CD4-positive, alpha-beta T cell treated with Interleukin-15 for 1 hour (primary cell): ENCODE measurements at regions not wholly inside any gene's neighbourhood (a gene's known extent, or its start where the extent isn't known, plus 50 kb on each side); places are given as distances from the start of the nearest gene placed in this dataset.

Source experiments
- DNase-seq: peaks from one replicate; pipeline ENCODE4 v3.0.0-alpha.2; 2020

DNA sequence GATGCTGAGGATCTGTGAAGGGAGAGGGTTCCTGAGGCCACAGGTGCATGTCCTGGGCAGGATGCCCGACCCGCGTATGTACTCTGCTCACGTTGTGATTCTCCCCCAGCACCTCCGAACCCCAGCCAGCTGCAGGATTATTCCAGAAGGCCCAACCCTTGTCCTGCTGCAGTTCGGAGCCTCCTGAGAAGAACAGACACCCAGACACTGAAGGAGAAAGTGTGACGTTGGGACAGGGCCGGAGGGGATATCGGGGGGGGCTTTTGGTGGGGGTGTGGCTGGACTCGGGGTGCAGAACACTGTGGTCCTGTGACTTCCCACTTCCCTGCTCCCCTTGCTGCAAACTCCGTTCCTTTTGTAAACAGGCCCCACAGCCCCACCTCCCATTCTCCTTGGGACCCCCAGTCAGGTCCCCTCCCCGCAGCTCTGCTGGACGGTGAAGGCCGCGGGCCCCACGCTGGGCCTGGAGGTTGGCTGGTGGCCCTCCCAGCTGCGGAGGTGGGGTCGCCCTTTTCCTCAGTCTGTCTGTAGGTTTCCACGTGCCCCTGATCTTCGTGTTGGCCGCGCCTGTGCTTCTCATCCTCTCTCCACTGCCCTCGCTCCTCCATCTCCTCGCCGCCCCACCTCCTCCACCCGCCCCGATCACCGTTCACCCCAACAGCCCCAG lies 83.0 kb upstream of the ADRA2C start:
- peak; percentile 7 for DNase-seq

DNA sequence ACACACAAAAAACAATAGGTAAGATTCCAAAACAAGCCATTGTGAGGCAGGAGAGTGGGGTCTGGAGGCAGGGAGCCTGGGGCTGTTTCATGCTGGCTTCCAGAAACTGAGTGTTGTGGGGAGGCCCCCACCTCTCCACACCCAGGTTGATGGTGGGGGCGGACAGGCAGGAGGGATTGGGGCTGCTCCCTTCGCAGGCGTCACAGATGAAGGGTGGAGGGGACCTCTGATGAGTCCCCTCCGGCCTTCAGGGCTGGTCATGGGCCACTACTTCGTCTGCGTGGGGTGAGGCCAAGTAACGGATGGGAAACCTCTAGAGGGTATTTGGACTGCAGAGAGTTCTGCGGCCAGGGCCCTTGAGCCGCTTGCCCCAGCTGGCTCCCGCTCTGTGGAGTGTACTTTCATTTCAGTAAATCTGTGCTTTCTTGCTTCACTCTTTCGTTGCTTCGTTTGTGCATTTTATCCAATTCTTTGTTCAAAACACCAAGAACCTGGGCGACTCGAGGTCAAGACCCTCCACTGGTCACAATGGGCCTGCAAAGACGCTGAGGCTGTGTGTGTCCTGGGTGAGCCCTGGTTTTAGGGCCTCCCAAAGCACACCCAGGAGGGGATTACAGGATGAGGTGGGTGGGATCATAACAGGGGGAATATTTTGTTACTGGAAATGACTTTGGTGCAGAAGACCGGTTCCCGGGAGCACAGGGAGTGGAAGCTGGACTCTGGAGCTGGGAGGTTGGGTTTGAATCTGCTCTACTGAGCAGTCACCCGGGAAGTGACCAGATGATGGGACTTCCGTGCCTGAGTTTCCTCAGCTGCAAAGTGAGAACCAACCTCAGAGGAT lies 83.7 kb upstream of the ADRA2C start:
- DNase-seq, result peak; percentile 3

DNA sequence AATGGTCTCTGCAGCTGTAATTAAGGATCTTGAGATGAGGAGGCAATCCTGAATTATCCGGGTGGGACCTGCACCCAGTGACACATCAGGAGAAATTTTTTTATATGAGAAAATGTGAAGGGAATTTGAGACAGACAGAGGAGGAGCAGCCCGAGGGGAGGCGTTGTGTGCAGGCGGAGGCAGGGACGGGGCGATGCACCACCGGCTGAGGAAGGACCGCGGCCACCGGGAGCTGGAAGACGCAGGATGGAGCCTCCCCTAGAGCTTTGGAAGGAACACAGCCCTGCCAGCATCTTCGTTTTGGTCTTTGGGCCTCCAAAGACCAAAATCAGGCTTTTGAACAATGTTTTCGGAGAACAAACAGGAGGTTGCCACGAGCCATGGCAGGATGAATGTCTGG lies 85.0 kb upstream of the ADRA2C start:
- DNase-seq, result no peak

DNA sequence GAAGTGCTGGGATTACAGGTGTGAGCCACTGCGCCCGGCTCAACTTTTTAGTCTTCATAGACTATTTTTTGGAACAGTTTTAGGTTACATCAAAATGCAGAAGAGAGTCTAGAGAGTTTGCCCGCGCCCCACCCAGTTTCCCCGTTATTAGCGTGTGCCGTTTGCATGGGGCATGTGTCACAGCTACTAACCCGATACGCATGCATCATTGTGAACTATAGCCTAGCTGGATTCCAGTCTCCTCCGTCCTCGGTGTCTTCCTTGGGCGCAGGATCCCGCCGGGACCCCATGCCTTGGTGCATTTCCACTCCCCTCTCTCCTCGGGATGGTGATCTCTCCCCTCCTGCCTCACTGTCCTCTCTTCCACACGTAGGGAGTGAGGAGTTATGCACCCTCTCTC lies 85.5 kb upstream of the ADRA2C start:
- no peak for DNase-seq

DNA sequence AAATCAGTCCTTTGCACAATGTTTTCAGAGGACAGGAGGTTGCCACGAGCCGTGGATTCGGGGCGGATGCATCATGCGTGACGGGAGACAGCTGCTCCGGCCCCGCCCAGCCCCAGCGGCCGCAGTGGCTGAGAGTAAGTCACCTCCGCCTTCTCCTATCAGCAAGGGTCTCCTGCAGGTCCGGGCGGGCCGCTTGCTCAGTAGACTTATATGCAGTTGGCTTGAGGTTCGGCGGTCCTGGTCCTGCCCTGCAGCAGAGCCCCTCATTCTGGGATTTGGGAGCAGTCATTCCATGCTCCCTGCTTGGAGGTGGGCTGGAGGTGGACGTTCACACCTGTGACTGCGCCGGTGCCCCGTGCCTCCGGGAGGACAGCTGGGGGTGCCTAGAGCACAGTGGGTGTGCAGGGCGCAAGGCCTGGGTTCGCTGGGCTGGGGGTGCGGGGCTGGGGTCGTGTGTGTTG lies 86.3 kb upstream of the ADRA2C start:
- DNase-seq, result no peak

DNA sequence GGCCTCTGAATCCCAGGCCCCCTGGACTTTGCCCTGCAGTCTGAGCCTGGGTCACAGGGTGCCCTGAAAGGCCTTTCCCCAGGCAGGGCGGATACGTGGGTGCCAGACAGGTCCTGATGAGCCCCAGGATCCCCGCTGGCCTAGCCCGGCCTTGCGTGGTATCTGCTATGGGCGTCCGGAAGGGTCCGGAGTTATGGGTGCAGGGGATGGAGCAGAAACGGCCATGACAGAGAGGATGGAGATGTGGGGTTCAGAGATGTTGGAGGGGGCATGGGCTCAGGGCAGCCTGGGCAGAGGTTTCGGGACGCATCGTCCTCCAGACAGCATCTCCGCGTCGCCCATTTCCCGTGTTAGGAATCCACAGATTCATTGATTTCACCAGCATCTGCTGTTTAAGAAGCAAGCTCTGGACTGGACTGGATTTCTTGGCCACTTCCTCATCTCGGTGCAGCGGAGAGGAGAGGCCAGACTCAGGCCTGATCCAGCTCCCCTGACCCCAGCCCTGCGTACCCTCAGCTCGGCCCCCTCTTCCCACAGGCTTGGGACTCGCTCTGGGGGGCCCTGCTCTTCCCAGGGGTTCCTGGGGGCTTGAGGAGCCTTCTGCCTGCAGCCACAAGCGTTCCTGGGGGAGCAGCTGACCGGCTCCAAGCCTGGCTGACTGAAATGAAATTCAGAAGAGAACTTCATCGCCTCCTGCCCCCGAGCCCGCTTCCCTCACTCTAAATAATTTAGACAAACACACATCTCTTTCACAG lies 86.9 kb upstream of the ADRA2C start:
- DNase-seq, result peak; percentile 8

DNA sequence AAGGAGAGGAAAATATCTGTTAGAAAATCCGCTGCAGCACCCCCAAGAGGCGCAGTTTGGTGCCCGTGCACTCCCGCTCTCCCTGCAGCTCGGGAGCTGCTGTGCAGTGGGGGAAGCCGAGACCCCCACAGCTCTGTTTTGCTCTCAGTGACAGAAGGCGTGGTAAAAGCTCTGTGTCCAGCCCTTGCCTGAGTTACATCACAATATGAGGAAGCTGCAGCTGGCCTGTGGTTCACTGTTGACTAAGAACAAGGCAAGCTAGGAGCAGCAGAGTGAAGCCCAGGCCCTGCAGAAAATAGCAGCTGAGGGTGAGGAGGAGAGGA lies 88.5 kb upstream of the ADRA2C start:
- DNase-seq, result peak; percentile 12

DNA sequence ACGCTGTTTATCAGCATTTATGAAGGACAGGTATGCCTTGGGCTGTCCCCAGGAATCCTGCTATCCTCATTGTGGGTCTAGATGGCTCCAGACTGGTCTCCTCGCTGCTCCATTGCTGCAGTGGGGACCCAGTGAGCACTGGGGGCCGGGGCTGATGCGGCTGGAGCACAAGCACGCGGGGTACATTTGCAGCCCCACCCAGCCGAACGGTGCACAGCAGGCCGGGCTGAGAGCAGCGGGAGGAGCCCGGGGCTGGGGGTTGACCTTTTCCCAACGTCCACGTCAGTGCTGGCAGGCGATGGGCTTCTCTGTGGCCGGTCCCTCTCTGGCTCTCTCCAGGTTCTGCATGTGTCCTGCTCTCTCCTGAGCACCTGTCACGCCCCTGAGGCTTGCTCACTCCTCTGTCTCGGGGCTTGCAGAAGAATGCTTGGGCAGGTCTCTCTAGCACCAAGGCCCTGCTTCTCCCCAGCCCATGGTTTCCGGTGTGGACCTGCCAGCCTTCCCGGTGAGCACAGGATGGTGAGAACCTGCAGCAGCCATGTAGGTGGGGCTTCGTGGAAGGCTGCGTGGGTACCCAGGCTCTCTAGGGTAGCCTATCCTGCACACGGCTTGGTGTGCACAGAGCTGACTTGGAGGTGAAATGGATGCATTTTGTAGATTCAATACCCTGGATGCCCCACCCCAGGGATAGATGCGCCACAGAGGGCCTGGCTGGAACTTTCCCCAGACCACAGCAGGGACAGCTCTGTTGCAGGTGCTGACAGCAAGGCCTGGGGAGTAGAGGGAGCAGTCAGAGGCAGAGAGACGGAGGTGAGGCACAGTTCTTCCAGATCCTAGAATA lies 89.1 kb upstream of the ADRA2C start:
- DNase-seq, result peak; percentile 13

DNA sequence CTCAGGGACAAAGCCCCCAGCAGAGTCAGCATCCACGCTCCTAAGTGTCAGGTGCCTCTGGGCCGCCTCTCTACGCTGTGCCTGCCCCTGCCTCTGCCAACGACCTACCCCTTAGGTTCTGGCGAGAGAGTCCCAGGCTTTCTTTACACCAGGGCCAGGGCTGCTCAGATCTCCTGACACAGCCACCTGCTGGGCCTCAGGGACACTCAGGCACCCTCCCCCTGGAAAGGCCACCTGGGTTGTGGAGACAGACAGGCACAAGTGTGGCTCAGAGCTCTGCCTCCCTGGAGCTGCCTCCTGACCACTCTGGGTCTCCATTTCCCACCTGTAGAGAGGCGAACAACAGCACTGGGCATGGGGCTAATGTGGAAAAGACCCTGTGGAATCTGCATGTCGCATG lies 90.0 kb upstream of the ADRA2C start:
- peak; percentile 13 for DNase-seq

DNA sequence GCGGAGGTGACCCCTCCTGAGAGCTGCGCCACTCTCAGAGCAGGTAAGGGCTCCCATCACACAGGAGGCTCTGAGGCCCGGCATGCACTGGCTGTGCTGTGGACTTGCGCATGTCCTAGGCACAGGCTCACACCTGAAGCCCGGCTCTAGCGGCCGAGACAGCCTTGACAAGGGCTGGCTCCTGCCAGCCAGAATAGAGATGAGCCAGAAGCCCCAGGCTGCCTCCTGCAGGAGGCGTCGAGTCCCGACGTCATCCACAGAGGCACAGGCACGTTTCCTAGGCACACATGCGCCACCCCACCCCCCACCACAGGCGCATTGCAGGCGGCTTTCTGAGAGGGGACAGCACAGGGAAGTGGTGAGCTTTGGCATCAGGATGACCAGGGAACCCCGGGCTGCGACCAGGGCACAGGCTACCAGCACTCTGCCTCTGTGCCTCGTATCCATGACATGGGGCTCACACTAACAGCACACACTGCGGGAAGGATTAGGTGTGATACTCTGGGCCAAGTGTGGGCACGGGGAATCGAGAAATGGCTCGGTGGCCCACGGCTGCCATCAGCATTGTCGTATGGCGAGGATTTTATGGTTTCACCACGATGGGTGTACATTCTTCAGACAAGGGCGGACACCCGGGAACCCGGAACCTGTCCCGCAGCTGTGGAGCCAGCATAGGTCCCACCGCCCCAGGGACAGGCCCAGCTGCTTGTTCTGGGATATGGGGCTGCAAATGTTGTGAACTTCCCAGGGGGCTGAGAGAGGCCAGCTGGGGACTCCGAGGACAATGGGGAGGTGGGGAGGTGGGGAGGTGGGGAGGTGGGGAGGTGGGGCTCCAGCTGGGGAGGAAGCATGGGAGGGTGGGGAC lies 90.7 kb upstream of the ADRA2C start:
- DNase-seq, result no peak

DNA sequence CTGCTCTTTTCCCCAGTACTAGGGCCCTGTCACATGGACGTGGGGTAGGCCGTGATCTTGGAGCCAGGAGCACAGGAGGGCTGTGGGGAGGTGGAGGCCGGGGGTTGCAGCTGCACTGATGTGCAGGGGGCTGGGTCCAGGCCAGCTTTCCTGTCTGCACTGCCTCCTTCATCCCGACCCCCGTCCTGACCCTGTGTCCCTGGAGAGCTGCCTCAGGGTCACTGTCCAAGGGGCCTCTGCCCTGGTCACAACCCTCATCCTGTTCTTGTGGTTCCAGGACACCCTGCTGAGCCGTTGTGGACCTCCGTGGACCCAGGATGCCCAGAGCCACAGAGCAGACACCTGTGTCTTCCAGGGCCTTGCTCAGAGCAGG lies 91.7 kb upstream of the ADRA2C start:
- DNase-seq, result peak; percentile 9

DNA sequence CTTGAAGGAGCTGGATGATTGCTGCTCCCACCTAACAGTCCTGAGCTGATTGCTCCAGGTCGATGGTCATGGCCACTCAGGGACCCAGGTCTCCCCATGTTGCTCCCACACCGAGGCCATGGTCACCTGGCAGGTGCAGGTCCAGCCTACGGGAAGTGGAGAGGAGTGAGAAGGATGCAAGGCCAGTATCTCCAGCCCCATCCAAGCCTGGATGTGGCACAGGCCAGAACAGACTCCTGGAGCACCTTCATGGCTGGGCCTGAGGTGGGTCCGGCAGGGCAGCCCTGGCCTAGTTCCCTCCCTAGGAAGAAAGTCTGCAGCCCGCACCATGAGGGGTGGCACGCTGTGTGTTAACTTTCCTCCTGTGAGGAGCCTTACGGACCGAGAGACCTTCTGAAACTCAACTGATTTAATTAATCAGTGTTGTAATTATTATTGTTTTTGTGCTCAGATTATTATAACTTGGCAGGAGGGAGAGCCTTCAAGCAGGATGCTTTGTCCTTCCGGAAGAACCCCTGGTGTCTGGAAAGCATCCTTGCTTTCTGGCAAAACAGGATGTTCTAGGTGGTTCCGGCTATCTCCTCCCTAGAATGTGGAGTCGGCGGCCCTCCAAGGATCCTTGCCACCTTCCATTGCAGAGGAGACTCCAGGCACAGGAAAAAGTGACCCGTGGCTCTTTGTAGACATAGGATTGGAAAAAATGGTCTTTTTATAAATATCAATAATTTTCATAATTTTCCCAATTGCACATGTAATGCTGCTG lies 92.3 kb upstream of the ADRA2C start:
- DNase-seq, result peak; percentile 14

DNA sequence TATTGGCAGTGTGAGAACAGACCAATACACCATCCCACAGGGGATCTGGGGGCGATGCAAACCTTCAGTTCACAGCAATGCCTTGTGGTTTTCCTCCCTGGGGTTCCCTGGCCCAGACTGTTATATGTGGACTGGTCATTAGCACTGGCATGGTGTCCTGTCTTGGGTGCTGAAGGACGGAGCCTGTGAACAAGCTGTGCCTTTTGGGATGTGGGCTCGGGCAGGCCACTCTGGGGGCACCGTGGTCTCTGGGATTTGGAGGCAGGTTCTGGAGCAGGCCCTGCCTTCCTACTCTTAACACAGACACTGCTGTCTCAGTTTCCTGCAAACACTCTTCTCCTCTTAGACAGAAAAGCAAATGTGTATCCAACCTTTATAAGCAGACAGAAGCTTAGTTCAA lies 93.0 kb upstream of the ADRA2C start:
- DNase-seq, result no peak

DNA sequence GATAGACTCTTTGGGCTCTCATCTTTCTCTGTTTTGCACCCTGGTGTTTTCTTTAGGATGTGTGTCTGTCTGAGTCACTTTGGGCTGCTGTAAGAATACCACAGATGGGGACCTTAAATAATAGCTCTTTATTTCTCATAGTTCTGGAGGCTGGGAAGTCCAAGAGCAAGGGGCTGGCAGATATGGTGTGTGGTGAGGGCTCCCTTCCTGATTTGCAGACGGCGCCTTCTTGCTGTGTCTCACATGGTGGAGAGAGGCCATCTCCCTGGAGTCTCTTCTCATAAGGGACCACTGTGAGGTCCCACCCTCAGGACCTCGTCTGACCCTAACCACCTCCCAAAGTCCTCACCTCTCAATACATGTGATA lies 93.7 kb upstream of the ADRA2C start:
- DNase-seq, result no peak

DNA sequence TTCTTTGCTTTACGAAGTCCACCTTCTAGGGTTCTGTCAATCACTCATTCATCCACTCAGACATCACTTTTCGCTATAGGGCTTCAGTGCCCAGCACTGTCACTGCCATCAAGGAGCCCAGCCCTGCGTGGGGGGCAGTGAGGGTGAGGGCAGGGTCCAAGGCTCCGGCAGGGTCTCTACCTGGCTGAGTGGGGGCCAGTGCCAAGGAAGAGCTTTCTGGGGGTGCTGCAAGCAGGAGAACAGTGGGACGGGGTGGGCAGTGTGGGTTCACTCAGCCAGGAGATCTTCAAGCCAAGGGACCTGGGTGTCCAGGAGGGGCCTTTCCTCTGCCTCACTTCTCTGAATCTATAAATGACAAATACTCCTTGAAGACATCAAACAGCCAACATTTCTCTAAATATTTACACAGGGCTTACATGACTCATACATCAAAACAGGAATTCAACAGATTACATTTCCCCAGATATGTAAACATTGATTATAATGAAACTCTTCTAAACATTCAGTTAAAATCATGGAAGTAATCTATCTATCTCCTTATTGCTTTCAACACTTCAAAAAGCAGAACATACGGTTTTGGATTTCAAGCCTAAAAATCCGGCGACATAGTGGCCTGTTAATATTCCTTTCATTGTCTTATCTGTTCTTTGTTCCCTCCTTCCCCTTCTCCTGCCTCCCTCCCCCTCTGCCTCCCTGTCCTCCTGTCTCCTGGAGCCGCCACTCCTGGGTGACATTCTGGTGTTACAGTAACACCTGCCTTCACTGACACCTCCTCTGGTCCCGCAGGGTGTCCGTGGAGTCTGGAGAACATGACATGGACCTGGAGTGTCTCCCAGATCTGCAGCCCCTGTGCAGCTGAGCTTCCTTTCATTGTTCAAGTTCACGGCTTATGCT lies 94.4 kb upstream of the ADRA2C start:
- DNase-seq, result no peak

DNA sequence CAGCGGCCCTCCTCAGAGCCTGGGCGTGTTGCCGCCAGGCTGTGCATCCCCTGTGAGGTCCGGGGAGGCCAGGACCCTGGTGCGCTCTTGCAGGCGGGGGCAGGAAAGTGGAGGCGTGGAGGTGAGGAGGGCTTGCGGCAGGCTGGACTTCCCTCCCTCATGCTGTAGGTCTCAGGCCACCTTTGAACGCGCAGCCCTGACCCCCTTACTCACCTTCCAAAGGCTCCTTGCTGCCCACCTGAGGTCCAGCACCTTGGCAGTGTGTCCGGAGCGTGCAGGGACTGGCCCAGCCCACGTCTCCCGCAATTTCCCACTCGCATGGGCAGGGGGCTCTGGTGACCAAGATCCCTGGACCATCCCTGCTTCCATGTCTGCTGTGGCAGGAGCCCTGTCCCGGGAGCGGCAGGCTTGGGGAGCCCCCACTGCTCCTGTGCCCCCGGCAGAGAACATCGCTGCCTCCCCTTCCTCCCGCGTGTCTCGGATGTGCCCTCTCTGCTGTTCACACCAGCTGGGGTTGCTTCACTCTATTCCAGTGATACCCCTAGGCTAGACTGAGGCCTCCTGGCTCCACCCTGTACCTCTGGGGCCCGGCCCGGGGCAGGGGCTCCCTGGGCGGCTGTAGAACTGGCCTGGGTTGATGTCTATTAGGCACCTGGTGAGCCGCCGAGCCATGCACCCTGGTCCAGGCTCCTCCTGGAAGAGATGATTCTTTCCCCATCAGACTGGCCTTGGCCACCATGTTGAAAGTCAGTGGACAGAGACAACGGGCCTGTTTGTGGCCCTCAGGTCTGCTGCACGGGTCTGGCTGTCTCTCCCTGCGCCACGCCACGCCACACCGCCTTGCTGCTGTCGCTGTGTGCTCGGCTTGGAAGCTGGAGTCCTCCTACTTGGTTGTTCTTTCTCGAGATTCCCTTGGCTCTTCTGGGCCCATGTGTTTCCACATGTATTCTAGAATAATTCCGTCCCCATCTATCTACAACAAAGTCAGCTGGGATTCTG lies 95.4 kb upstream of the ADRA2C start:
- no peak for DNase-seq

DNA sequence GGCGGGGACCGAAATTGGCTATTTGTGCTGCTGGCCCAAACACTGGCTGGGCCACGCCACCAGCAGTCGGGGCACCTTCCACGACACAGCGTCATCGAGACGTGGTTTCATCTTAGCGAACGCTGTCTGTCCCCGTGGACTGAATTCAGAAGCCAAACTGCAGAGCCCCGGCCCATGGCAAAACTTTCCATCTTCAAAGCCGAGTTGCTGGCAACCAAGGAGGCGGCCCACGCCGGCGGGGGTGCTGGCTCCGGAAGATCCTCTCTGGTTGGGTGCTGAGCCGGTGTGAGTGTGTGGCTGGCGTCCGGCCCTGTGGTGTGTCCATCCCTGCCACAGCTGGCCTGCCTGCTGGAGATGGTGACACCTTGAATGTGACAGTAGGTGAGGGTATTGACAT lies 96.6 kb upstream of the ADRA2C start:
- DNase-seq, result no peak

DNA sequence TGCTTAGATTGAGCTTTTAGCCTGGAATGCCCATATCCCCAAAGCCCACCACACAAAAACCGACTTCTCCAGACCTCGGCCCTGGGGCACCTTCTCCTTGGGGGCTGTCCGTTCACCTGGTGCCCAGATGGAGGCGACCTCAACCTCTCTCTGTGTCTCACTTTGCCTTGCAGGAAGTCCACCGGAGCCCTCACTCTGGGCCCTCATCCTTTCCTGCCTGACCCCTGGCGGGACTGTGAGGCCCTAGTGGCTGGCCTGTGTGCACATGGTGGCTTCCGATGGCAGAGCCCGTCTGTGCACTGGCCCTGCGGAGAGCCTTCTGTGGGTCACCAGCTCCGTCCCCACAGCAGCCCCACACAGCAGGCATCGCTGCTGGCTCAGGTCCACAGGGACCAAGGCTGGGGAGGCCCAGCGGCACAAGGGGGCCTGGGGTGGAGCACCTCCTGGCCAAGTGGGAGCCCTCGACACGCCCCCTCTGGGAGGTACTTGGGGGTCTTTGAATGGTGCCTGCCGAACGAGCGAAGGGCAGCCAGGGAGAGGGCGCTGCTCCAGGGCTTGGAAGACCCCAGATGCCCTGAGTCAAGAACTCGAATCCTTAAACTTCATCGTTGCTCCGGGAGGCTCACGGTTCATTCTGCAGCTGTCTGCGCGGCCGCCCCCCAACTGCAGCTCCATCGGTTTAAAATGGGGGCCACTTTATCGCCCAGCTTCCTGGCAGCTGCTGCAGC lies 97.2 kb upstream of the ADRA2C start:
- no peak for DNase-seq
